Neuronal stem cell (in vitro differentiated cells): ENCODE measurements at regions not wholly inside any gene's neighbourhood (a gene's known extent, or its start where the extent isn't known, plus 50 kb on each side); places are given as distances from the start of the nearest gene placed in this dataset.

ENCODE experiments used
- DNase-seq: peaks from one replicate; pipeline ENCODE4 v3.0.0-alpha.2; 2013; ENCODE audit warnings: low spot score
- H2AFZ ChIP-seq: one replicate; pipeline ENCODE4 v1.6.1; 2013; ENCODE audit warnings: mild to moderate bottlenecking, low read length, inconsistent platforms
- H2AK5ac ChIP-seq: 2 replicates; pipeline ENCODE4 v1.6.1; 2013; ENCODE audit warnings: low read depth, mild to moderate bottlenecking, inconsistent platforms, low read length, moderate library complexity, mixed read lengths
- H2BK120ac ChIP-seq: 2 replicates; pipeline ENCODE4 v1.6.1; 2013; ENCODE audit warnings: low read depth, mild to moderate bottlenecking, inconsistent platforms, low read length, moderate library complexity, mixed read lengths
- H2BK12ac ChIP-seq: one replicate; pipeline ENCODE4 v1.6.1; 2013; ENCODE audit warnings: low read length, inconsistent platforms
- H2BK15ac ChIP-seq: 2 replicates; pipeline ENCODE4 v1.6.1; 2013; ENCODE audit warnings: mild to moderate bottlenecking, low read length, inconsistent platforms, mixed read lengths
- H2BK5ac ChIP-seq: one replicate; pipeline ENCODE4 v1.6.1; 2013; ENCODE audit warnings: inconsistent platforms, mild to moderate bottlenecking, low read length, moderate library complexity
- H3K14ac ChIP-seq: one replicate; pipeline ENCODE4 v1.6.1; 2013; ENCODE audit warnings: low read length, inconsistent platforms
- H3K18ac ChIP-seq: 2 replicates; pipeline ENCODE4 v1.6.1; 2013; ENCODE audit warnings: low read length, inconsistent platforms
- H3K23ac ChIP-seq: 2 replicates; pipeline ENCODE4 v1.6.1; 2013; ENCODE audit warnings: low read depth, mild to moderate bottlenecking, mixed read lengths, low read length, inconsistent platforms; ENCODE audit not compliant: poor library complexity
- H3K27ac ChIP-seq: replicated peaks from 3 replicates; pipeline ENCODE4 v1.5.1; 2013; ENCODE audit warnings: low read length, inconsistent platforms
- H3K27me3 ChIP-seq, 3 experiments: 2 replicates each; pipeline ENCODE4 v1.6.1; 2013; ENCODE audit warnings: low read length in 3 of 3, mild to moderate bottlenecking in 2 of 3, inconsistent platforms in 1 of 3, low read depth in 1 of 3, mixed read lengths in 1 of 3, moderate library complexity in 1 of 3; ENCODE audit not compliant: control insufficient read depth in 3 of 3, insufficient read depth in 3 of 3
- H3K36me3 ChIP-seq, 2 donors: replicated peaks in 1 of 2; 2 replicates each; pipeline ENCODE4 v1.6.1; 2013; ENCODE audit warnings: low read length in 2 of 2; ENCODE audit not compliant: control insufficient read depth in 2 of 2, insufficient read depth in 2 of 2
- H3K4ac ChIP-seq: 2 replicates; pipeline ENCODE4 v1.6.1; 2013; ENCODE audit warnings: inconsistent platforms, mild to moderate bottlenecking, low read length, moderate library complexity
- H3K4me1 ChIP-seq, 2 donors: 1 replicate in 1 of 2; 2 replicates in 1 of 2; pipeline ENCODE4 v1.6.1; 2013; ENCODE audit warnings: low read length in 2 of 2, low read depth in 1 of 2; ENCODE audit not compliant: control insufficient read depth in 2 of 2, insufficient read depth in 1 of 2
- H3K4me2 ChIP-seq: one replicate; pipeline ENCODE4 v1.6.1; 2013; ENCODE audit warnings: mild to moderate bottlenecking, low read length, inconsistent platforms; ENCODE audit not compliant: insufficient read depth, poor library complexity, severe bottlenecking
- H3K4me3 ChIP-seq, 2 donors: 2 replicates each; pipeline ENCODE4 v1.5.1; 2013; ENCODE audit warnings: low read length in 2 of 2, mild to moderate bottlenecking in 2 of 2, inconsistent platforms in 1 of 2, moderate library complexity in 1 of 2
- H3K79me1 ChIP-seq: one replicate; pipeline ENCODE4 v1.6.1; 2013; ENCODE audit warnings: low read depth, mild to moderate bottlenecking, inconsistent platforms, low read length, moderate library complexity
- H3K9ac ChIP-seq: one replicate; pipeline ENCODE4 v1.6.1; 2013; ENCODE audit warnings: mild to moderate bottlenecking, low read depth, low read length, inconsistent platforms; ENCODE audit not compliant: poor library complexity
- H3K9me3 ChIP-seq, 2 donors: replicated peaks in 1 of 2; 2 replicates each; pipeline versions ENCODE3 to v1.6.1; 2013; ENCODE audit warnings: low read length in 2 of 2, mild to moderate bottlenecking in 2 of 2, inconsistent platforms in 1 of 2, low read depth in 1 of 2, mixed read lengths in 1 of 2, moderate library complexity in 1 of 2; ENCODE audit not compliant: control insufficient read depth in 2 of 2, insufficient read depth in 1 of 2
- H4K8ac ChIP-seq: one replicate; pipeline ENCODE4 v1.6.1; 2013; ENCODE audit warnings: low read depth, mild to moderate bottlenecking, inconsistent platforms, low read length, moderate library complexity
- H4K91ac ChIP-seq: one replicate; pipeline ENCODE4 v1.6.1; 2013; ENCODE audit warnings: low read length, low read depth, mild to moderate bottlenecking, inconsistent platforms; ENCODE audit not compliant: poor library complexity
- WGBS, 2 donors: extraction: QIAGEN DNeasy Blood & Tissue Kit; methylation state at CpG; one replicate each; pipeline ENCODE4 v1.1.7; 2013; ENCODE audit warnings: missing lambda C conversion rate in 2 of 2, mixed read lengths in 1 of 2; ENCODE audit not compliant: insufficient read length in 2 of 2, insufficient replicate concordance in 1 of 2; ENCODE audit errors: extremely low coverage in 2 of 2; 5-methylcytosine and 5-hydroxymethylcytosine counted together

- Histone ChIP-seq H3K18ac (no peak overlapping the region), H2BK5ac (no peak overlapping the region), H2BK12ac (no peak overlapping the region), H3K79me1 (no peaks in the 10 kb centered on the region), H2BK120ac (no peak overlapping the region), H4K91ac (no peak overlapping the region), H3K4me1 (no peaks in the 10 kb centered on the region), H3K14ac (no peak overlapping the region), H3K36me3 (no peaks in the 10 kb centered on the region), H3K9me3 (no peaks in the 10 kb centered on the region), H3K23ac (no peak overlapping the region), H3K27me3 (no peaks in the 10 kb centered on the region), H3K9ac (no peak overlapping the region), H2BK15ac (no peak overlapping the region), H3K4me3 (no peak overlapping the region), H2AK5ac (no peak overlapping the region), H3K27ac (no peak overlapping the region), H4K8ac (no peak overlapping the region), H2AFZ (no peak overlapping the region), H3K4ac (no peak overlapping the region), H3K4me2 (no peak overlapping the region)
- no CpG with 5 or more reads among the region's 3 CpGs for WGBS, 2 donors
- no peak for DNase-seq
Observed at GRCh38 chr9:118624608-118625007, 744.6 kb downstream of the BRINP1 start.

- Histone ChIP-seq H3K4me2 (no peak overlapping the region), H2BK5ac (no peak overlapping the region), H3K4ac (no peak overlapping the region), H4K91ac (no peak overlapping the region), H3K4me1 (no peaks in the 10 kb centered on the region), H2AK5ac (no peak overlapping the region), H2BK120ac (no peak overlapping the region), H3K36me3 (no peaks in the 10 kb centered on the region), H3K27me3 (no peaks in the 10 kb centered on the region), H2BK15ac (no peak overlapping the region), H2AFZ (no peak overlapping the region), H2BK12ac (no peak overlapping the region), H3K27ac (no peak overlapping the region), H3K4me3 (no peak overlapping the region), H3K9ac (no peak overlapping the region), H3K14ac (no peak overlapping the region), H3K9me3 (no peaks in the 10 kb centered on the region), H3K23ac (no peak overlapping the region), H4K8ac (no peak overlapping the region), H3K79me1 (no peaks in the 10 kb centered on the region), H3K18ac (no peak overlapping the region)
- WGBS, 2 donors, result no CpG with 5 or more reads among the region's 2 CpGs
- DNase-seq, result no peak
Observed at GRCh38 chr9:118630079-118630478, 739.2 kb downstream of the BRINP1 start.

GRCh38 chr9:118630931-118631595 is 738.2 kb downstream of the BRINP1 start:
- no peak overlapping the region for H3K9ac ChIP-seq
- 80% methylated on average over 1 of the region's 2 CpGs; no CpG with 5 or more reads in 1 of the 2 donors for WGBS, 2 donors
- no peak overlapping the region for H3K18ac ChIP-seq
- H3K4me1 ChIP-seq, result no peaks in the 10 kb centered on the region
- H2BK15ac ChIP-seq, result no peak overlapping the region
- no peaks in the 10 kb centered on the region for H3K9me3 ChIP-seq
- H3K4me3 ChIP-seq, result no peak overlapping the region
- no peaks in the 10 kb centered on the region for H3K27me3 ChIP-seq
- no peak overlapping the region for H4K91ac ChIP-seq
- H2BK120ac ChIP-seq, result no peak overlapping the region
- H3K79me1 ChIP-seq, result no peaks in the 10 kb centered on the region
- H2AK5ac ChIP-seq, result no peak overlapping the region
- no peak overlapping the region for H3K4ac ChIP-seq
- H3K23ac ChIP-seq, result no peak overlapping the region
- H2BK12ac ChIP-seq, result no peak overlapping the region
- no peak for DNase-seq
- H3K14ac ChIP-seq, result no peak overlapping the region
- H3K36me3 ChIP-seq, result no peaks in the 10 kb centered on the region
- H2AFZ ChIP-seq, result no peak overlapping the region
- H3K27ac ChIP-seq, result no peak overlapping the region
- H4K8ac ChIP-seq, result no peak overlapping the region
- H3K4me2 ChIP-seq, result no peak overlapping the region
- H2BK5ac ChIP-seq, result no peak overlapping the region

- H4K91ac ChIP-seq, result no peak overlapping the region
- no peak overlapping the region for H3K4me2 ChIP-seq
- no peaks in the 10 kb centered on the region for H3K27me3 ChIP-seq
- H2AK5ac ChIP-seq, result no peak overlapping the region
- no peak overlapping the region for H3K18ac ChIP-seq
- H2AFZ ChIP-seq, result no peak overlapping the region
- H3K27ac ChIP-seq, result no peak overlapping the region
- no peak overlapping the region for H3K4me3 ChIP-seq
- no peak overlapping the region for H2BK12ac ChIP-seq
- H3K23ac ChIP-seq, result no peak overlapping the region
- no peak overlapping the region for H3K14ac ChIP-seq
- no peaks in the 10 kb centered on the region for H3K36me3 ChIP-seq
- no peak overlapping the region for H3K9ac ChIP-seq
- H2BK5ac ChIP-seq, result no peak overlapping the region
- no peaks in the 10 kb centered on the region for H3K4me1 ChIP-seq
- no peak overlapping the region for H2BK15ac ChIP-seq
- H2BK120ac ChIP-seq, result no peak overlapping the region
- H3K79me1 ChIP-seq, result no peaks in the 10 kb centered on the region
- no peak for DNase-seq
- no CpG with 5 or more reads among the region's 4 CpGs for WGBS, 2 donors
- H3K9me3 ChIP-seq, result no peaks in the 10 kb centered on the region
- no peak overlapping the region for H3K4ac ChIP-seq
- H4K8ac ChIP-seq, result no peak overlapping the region
Observed at GRCh38 chr9:118631956-118632355, 737.3 kb downstream of the BRINP1 start.
